PC-9 (cell line): ENCODE measurements at regions not wholly inside any gene's neighbourhood (a gene's known extent, or its start where the extent isn't known, plus 50 kb on each side); places are given as distances from the start of the nearest gene placed in this dataset.
"Not testable (repeated sequence)": the region's sequence is repeated elsewhere in the genome, so short reads cannot be mapped to it uniquely, and the experiment has no call there.

Experiments used
- BruUV-seq: library from RNA; stranded (reverse); fragments of 400-500 nt; replicated peaks from 2 replicates; lab custom pipeline; 2021; lab: Mats Ljungman, UMichigan
- CTCF ChIA-PET: fragments of 300-600 bp; sonication (Branson Sonifier 250); formaldehyde crosslinking; loops from one replicate; lab custom pipeline; 2022; ENCODE audit warnings: antibody characterized with exemption; lab: Charles Lee
- POLR2A ChIA-PET: fragments of 300-600 bp; sonication (Branson Sonifier 250); formaldehyde crosslinking; loops from one replicate; lab custom pipeline; 2022; ENCODE audit warnings: antibody characterized with exemption; ENCODE audit not compliant: unreplicated experiment; lab: Charles Lee
- DNase-seq, 2 experiments: peaks; one replicate each; pipeline versions ENCODE4 v3.0.0 to v3.0.0-alpha.2; 2015 to 2022; ENCODE audit warnings: mixed read lengths in 1 of 2
- H2AFZ ChIP-seq: fragments of 200-600 bp; sonication (generic); 2 replicates; pipeline ENCODE4 v1.8.1; 2017; ENCODE audit warnings: antibody characterized with exemption
- H3F3A ChIP-seq: fragments of 200-600 bp; sonication (generic); 2 replicates; pipeline ENCODE4 v1.8.1; 2017; ENCODE audit warnings: antibody characterized with exemption, mild to moderate bottlenecking, low read depth; ENCODE audit not compliant: insufficient read depth
- H3K27ac ChIP-seq: fragments of 200-600 bp; sonication (generic); 2 replicates; pipeline ENCODE4 v1.6.1; 2016; ENCODE audit warnings: mixed run types
- H3K27me3 ChIP-seq: fragments of 200-600 bp; sonication (generic); 2 replicates; pipeline ENCODE4 v1.6.1; 2016; ENCODE audit warnings: low read depth, mixed run types; ENCODE audit not compliant: insufficient read depth
- H3K36me3 ChIP-seq: fragments of 200-600 bp; sonication (generic); 2 replicates; pipeline ENCODE4 v1.6.1; 2016; ENCODE audit warnings: low read depth, mixed run types
- H3K4me1 ChIP-seq: fragments of 200-600 bp; sonication (generic); replicated peaks from 2 replicates; pipeline ENCODE4 v1.6.1; 2016; ENCODE audit warnings: mixed run types; ENCODE audit not compliant: insufficient read depth
- H3K4me2 ChIP-seq: fragments of 200-600 bp; sonication (generic); 2 replicates; pipeline ENCODE4 v1.6.1; 2017; ENCODE audit warnings: mixed run types
- H3K4me3 ChIP-seq: fragments of 200-600 bp; sonication (generic); 2 replicates; pipeline ENCODE4 v1.6.1; 2016; ENCODE audit warnings: mixed run types
- H3K79me2 ChIP-seq: fragments of 200-600 bp; sonication (generic); 2 replicates; pipeline ENCODE4 v1.6.1; 2017; ENCODE audit warnings: low read depth, mixed run types
- H3K9me2 ChIP-seq: fragments of 200-600 bp; sonication (generic); 2 replicates; pipeline ENCODE4 v1.8.1; 2017; ENCODE audit warnings: mild to moderate bottlenecking; ENCODE audit not compliant: insufficient read depth
- H3K9me3 ChIP-seq: fragments of 200-600 bp; sonication (generic); 2 replicates; pipeline ENCODE4 v1.8.1; 2016; ENCODE audit warnings: low read depth; ENCODE audit not compliant: insufficient read depth
- H4K20me1 ChIP-seq: fragments of 200-600 bp; sonication (generic); 2 replicates; pipeline ENCODE4 v1.8.1; 2017; ENCODE audit not compliant: insufficient read depth
- CTCF ChIP-seq: fragments of 200-600 bp; sonication (generic); conservative IDR thresholded peaks from 2 replicates; pipeline ENCODE4 v1.6.1; 2017; ENCODE audit warnings: mixed run types, antibody characterized with exemption, mild to moderate bottlenecking, moderate library complexity
- EZH2 ChIP-seq: fragments of 200-600 bp; sonication (generic); IDR thresholded peaks from 2 replicates; pipeline ENCODE4 v1.8.0; 2017; ENCODE audit warnings: antibody characterized with exemption, low read depth
- intact Hi-C: fragments of 100-400 bp; cut with micrococcal nuclease; formaldehyde crosslinking; loops from one replicate; pipeline ENCODE4 v1.10.0; 2022; ENCODE audit not compliant: unreplicated experiment

- Histone ChIP-seq H3F3A (no peaks in the 10 kb centered on the region), H3K79me2 (no peaks in the 10 kb centered on the region), H3K4me3 (no peak overlapping the region), H4K20me1 (no peaks in the 10 kb centered on the region), H3K36me3 (no peaks in the 10 kb centered on the region), H3K27me3 (no peaks in the 10 kb centered on the region), H3K9me2 (no peaks in the 10 kb centered on the region), H2AFZ (no peak overlapping the region), H3K4me1 (no peaks in the 10 kb centered on the region), H3K4me2 (no peak overlapping the region), H3K9me3 (no peaks in the 10 kb centered on the region), H3K27ac (no peak overlapping the region)
- CTCF ChIA-PET: no interaction called here
- no peak for DNase-seq
- POLR2A ChIA-PET: no interaction called here
- TF ChIP-seq CTCF: no peak
- TF ChIP-seq EZH2: no peak
- BruUV-seq: no TSS peak
- intact Hi-C loops: no loop called here
Observed at GRCh38 chr10:18949391-18949790, 99.2 kb upstream of the MALRD1 start.

DNA sequence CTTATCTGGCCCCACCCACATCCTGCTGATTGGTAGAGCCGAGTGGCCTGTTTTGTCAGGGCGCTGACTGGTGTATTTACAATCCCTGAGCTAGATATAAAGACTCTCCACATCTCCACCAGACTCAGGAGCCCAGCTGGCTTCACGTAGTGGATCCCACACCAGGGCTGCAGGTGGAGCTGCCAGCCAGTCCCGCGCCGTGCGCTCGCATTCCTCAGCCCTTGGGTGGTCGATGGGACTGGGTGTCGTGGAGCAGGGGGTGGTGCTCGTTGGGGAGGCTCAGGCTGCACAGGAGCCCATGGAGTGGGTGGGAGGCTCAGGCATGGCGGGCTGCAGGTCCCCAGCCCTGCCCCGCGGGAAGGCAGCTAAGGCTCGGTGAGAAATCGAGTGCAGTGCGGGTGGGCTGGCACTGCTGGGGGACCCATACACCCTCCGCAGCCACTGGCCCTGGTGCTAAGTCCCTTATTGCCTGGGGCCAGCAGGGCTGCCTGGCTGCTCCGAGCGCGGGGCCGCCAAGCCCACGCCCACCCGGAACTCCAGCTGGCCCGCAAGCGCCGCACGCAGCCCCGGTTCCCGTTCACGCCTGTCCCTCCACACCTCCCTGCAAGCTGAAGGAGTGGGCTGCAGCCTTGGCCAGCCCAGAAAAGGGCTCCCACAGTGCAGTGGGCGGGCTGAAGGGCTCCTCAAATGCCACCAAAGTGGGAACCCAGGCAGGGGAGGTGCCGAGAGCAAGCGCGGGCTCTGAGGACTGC is 97.4 kb upstream of the MALRD1 start:
- H3K9me2 ChIP-seq, H3K4me2 ChIP-seq, H3K36me3 ChIP-seq, H3K79me2 ChIP-seq, H3K4me1 ChIP-seq, POLR2A ChIA-PET, H3K9me3 ChIP-seq, CTCF ChIA-PET, H3K27me3 ChIP-seq, H2AFZ ChIP-seq, BruUV-seq, H3K4me3 ChIP-seq, H3F3A ChIP-seq, H3K27ac ChIP-seq, H4K20me1 ChIP-seq, DNase-seq, intact Hi-C loops: not testable (repeated sequence)

DNA sequence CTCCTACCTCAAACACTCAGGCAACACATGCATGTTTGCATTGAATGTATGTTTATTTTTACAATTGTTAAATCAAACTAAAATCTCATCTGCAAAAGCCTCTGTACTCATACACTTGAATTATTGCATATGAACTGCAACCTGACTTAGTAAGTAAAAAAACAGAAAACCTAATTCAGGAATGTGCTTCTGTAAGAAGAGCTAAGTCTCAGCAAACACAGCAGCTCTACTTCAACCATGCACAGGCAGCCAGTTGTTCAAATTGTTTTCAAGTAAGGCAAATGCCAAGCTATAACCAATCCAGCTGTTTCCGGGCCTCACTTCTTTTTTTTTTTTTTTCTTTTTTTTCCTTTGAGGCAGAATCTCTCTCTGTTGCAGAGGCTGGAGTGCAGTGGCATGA is 93.5 kb upstream of the MALRD1 start:
- no peak overlapping the region for H3K4me3 ChIP-seq
- POLR2A ChIA-PET: no interaction called here
- no peaks in the 10 kb centered on the region for H3F3A ChIP-seq
- no peak overlapping the region for H3K4me2 ChIP-seq
- no peak for DNase-seq
- H3K9me2 ChIP-seq: no peaks in the 10 kb centered on the region
- no peaks in the 10 kb centered on the region for H4K20me1 ChIP-seq
- H3K27me3 ChIP-seq: no peaks in the 10 kb centered on the region
- CTCF ChIA-PET: no interaction called here
- no peak overlapping the region for H2AFZ ChIP-seq
- no peaks in the 10 kb centered on the region for H3K79me2 ChIP-seq
- intact Hi-C loops: no loop called here
- no peak for TF ChIP-seq CTCF
- TF ChIP-seq EZH2: no peak
- H3K27ac ChIP-seq: no peak overlapping the region
- BruUV-seq: no TSS peak
- H3K9me3 ChIP-seq: no peaks in the 10 kb centered on the region
- no peaks in the 10 kb centered on the region for H3K4me1 ChIP-seq
- no peaks in the 10 kb centered on the region for H3K36me3 ChIP-seq

DNA sequence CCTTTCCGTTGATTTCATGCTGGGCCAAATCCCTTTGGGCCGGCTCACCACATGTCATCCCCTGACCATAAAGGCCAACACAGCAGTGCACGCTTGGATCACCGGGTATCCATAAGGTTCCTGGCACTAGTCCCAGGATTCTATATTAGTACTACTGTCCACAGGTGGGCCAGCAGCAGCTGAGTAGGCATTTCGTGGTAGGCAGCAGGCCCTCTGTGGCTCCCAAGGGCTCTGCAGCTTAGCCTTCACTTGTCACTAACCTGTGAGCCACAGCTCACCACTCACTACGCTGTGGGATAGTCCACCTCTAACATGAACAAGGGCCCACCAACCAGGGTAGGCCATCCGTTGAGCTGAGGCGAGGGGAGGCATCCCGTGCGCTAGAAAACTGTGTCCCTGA is 89.2 kb upstream of the MALRD1 start:
- no peak overlapping the region for H3K4me3 ChIP-seq
- no peaks in the 10 kb centered on the region for H3K36me3 ChIP-seq
- no peaks in the 10 kb centered on the region for H3K9me3 ChIP-seq
- no peak for DNase-seq
- H3K9me2 ChIP-seq: no peaks in the 10 kb centered on the region
- no peaks in the 10 kb centered on the region for H3K27me3 ChIP-seq
- no peaks in the 10 kb centered on the region for H3K79me2 ChIP-seq
- no peak overlapping the region for H2AFZ ChIP-seq
- no peak for TF ChIP-seq EZH2
- ChIA-PET POLR2A (no interaction called here), CTCF (no interaction called here)
- no peaks in the 10 kb centered on the region for H3F3A ChIP-seq
- no peaks in the 10 kb centered on the region for H4K20me1 ChIP-seq
- no TSS peak for BruUV-seq
- intact Hi-C loops: no loop called here
- H3K4me2 ChIP-seq: no peak overlapping the region
- H3K27ac ChIP-seq: no peak overlapping the region
- H3K4me1 ChIP-seq: no peaks in the 10 kb centered on the region
